HG03045 (cell line): ENCODE measurements at regions not wholly inside any gene's neighbourhood (a gene's known extent, or its start where the extent isn't known, plus 50 kb on each side); places are given as distances from the start of the nearest gene placed in this dataset.

Source experiments
- ATAC-seq: cut with Tn5 transposase; IDR thresholded peaks from one replicate; pipeline ENCODE4 v1.9.1; 2021; ENCODE audit warnings: mild to moderate bottlenecking, moderate library complexity; ENCODE audit not compliant: unreplicated experiment

DNA sequence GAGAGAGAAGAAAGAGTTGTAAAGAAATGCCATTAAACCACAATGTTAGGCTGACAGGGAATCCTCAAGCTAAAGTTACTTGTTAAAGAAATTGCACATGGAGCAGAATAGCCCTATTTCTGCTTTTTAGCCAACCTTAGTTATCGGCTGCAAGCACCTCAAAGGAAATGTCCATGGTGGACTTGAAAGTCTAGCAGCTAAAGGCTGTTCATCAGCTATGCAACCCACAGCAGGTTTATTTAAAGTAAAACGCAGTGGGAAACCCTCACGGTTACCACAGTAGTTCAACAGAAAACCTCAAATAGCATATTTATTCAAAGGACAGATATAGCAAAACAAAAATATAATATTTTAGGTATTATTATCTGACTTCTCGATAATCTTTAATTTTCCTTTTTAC lies 967.2 kb downstream of the IGSF11 start:
- no peak for ATAC-seq

DNA sequence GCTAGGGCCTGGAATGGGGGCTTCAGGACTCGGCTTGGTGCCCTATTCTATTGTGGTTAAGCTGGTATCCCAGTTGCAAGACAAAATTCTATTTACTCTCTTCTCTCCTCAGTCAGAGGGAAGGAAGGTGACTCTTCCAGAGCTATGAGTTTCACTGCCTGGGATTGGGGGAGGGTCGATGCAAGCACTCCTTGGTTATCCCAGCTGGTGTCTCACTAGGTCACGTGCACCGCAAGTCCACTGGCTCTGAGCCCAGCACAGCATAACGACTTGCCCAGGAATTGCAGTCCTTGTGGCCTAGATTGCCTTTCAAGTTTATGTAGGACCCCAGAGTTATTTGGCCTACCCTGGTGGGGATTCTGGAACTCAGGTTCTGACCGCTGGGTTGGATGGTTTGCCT lies 958.8 kb downstream of the IGSF11 start:
- ATAC-seq: no peak

DNA sequence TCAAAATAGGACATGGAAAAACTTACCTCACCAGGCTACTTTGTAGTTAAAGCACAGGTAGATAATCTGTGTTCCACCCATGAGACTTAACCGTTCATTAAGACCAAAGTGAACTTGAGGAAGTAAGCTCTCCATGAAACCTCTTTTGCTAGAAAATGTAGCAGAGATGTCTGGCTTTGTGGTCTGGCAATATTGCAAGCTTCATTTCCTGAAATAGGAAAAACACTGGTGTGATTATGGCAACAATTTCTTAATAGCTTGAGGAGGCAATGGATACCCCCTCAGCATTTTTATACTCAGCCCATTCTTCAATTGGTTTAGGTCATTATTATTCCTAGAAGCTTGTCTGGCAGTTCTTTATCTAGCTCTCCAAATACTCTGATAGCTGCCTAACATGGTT lies 957.3 kb downstream of the IGSF11 start:
- no peak for ATAC-seq

DNA sequence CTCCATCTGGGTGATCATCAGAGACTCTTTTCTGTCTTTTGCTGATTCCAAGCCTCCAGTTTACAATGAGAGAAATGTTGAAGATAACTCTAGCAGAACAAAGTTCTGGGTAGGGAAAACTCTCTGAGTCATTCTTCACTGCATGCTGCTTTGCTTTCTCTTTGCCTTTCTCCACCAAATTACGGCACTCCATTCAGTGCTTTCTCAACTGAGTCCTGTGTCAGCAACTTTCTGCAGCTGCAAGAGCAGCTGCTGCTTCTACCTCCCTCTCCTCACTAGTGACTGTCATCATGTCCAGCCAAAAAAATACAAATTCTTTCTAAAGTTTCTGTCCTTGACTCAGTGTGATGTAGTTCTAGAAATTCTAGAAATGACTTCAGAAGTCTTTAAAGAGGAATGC lies 953.8 kb downstream of the IGSF11 start:
- ATAC-seq: no peak

DNA sequence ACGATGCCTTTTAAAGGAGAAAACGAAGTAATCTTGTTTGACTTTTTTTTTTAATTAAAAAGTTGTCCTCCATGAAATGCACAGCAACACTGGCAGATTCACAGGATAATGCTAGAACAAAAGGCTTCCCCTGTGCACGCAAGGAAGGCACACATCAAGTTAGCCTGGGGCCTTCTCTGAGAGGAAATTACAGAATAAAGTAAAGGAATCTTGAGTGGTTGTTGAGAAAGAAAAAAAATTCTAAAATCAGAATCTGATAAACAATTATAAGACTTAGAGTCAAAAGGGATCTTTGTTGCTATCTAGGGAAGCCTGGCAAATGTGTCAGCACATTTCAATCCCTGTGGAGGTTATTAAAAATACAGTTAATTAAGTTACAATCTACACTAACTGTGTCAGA lies 946.0 kb downstream of the IGSF11 start:
- ATAC-seq: no peak

DNA sequence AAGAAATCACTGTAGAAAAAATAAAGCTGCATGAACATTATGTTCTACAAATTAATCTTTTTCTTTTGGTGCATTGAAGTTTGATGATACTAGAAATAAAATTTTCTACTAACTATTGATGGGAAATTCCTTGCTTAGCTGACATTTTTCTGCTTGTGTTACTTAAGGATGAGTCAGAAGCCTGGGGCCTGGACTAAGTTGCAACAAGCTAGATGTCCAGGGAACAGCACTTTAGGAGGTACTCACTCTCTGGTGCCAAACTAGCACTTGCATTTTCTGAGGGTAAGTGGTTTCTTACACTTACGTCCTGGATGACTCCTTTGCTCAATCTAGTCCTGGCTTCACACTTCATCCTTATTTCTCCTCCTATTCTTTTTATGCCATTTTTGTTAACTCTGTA lies 945.1 kb downstream of the IGSF11 start:
- no peak for ATAC-seq

DNA sequence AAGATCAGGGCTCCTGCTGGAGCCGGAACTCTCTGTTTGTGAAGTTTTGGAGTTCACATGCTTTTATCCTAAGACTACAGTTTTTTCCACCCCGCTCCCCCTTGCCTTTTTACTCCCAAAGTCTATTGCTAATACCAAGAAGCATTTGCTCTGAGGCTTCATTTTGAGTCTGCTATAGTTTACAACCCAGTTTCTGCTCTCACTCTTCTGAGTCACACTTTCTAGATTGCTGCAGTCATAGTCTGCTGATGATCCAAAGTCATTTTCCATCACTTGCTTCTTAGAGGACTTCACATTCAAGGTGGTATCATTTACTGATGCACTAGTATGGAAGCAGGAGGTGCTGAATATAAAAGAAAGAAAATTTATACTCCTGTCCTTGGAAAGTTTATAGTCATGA lies 937.4 kb downstream of the IGSF11 start:
- ATAC-seq: no peak

DNA sequence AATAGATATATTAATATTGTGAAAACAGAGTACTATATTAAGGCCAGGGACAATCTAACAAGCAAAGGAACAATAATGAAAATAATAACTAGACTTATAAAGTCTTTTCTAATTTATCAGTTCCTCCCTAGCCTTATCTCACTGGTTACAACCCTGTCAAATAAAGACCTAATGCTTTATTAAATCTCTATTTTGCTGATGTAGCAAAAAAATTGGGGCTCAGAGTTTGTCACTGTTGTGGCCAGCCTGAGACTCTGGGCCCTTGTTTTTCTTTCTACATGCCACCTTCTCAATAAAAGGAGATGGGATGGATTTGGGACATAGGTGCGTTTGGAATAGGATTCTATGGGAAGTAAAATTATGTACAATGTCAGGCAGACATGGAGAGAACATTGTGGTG lies 937.0 kb downstream of the IGSF11 start:
- no peak for ATAC-seq

DNA sequence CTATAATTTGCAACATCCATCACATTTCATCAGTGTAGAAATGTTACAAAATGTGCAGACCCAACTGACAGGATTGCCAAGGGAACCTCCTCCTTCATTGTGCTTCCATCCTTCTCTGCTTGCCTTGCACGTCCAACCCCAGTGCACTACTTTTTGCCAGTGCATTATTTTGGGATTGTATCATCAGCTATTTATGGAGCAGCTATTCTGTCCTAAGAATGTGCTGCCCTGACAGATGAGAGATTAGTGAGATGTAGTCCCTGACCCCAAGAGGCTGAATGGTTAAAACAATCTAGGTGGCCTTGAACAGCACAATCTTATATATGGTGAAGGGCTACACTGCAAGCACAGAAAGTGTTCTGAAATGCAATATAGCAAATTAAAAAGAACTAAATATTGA lies 935.8 kb downstream of the IGSF11 start:
- ATAC-seq: no peak

DNA sequence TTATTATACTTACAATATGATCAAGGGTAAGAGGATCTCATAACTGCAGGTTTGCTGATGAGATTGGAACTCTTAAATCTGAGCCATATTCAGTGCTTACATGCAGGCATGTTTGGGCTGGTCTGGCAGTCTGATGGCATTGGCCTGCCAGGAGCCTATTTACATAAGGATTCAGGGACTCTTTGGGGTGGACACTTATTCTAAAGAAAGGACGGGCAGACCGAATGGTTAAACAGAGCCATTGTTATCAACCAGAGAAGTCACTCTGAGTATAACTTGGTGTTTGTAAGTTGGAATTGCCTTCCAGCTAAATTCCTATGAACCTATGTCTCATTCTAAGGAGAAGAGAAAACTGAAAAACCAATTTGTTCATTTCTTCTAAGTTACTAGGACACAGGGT lies 932.8 kb downstream of the IGSF11 start:
- no peak for ATAC-seq

DNA sequence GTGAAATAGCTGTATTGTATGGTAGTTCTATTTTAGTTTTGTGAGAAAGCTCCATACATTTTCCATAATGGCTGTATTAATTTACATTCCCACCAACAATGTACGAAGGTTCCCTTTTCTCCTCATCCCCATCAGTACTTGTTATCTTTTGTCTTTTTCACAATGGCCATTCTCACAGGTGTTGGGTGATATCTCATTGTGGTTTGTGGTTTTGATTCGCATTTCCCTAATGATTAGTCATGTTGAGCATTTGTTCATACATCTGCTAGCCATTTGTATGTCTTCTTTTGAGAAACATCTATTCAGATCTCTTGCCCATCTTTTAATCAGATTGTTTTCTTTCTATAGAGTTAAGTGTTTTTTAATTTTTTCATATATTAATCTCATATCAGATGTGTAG lies 931.9 kb downstream of the IGSF11 start:
- no peak for ATAC-seq

DNA sequence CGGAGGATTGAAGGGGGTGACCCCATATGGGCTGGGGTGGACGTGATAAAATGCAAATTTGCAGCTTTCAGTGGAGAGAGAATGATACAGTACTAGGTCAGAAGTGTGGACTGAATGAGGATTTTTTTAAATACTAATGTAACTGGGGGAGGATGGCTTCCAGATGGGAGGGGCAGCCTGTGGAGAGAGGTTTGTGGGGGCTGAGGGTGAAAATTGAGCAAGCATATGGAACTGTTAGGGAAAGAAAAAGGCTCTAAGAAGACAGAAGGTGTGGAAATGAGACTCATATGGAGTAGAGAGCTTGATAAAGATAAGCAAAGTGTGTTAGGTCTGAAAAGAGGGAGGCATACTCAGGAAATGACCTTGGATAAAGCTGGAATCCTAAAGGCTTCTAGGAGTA lies 926.4 kb downstream of the IGSF11 start:
- ATAC-seq: no peak

DNA sequence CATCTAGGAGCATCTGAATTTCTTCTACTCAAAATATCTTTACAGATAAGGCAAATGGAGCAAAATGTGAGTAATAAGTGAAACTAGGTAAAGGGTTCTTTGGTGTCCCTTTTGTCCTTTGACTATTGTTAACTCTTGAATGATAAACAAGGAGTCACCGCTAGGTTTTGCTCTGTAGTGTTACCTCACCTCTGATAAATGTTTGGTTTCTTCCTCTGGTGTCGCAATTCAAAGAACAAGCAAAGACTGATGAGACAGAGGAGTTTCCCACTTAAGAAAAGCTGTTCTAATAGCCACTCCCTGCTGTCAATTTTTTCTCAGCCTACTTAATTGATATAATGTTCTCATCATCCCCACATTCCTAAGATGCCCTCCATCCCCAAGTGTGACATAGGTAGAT lies 925.9 kb downstream of the IGSF11 start:
- no peak for ATAC-seq

DNA sequence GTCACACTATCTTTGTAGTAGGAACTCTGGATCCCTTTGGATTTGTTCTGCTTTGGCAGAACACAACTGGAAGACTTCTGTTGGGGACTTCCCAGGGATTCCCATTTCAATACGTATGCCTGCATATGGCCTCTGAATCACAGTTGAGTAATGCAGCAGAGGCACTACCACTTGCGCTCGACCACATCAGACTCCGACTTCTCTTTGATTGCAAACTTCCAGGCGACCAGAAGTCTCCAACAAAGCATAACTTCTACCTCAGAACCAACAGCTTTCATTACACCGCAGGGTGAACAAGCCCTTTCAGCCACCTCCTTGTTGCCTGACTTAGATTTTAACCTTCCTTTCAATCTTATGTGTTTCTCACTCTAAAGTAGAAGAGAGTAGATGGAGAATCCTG lies 924.4 kb downstream of the IGSF11 start:
- no peak for ATAC-seq

DNA sequence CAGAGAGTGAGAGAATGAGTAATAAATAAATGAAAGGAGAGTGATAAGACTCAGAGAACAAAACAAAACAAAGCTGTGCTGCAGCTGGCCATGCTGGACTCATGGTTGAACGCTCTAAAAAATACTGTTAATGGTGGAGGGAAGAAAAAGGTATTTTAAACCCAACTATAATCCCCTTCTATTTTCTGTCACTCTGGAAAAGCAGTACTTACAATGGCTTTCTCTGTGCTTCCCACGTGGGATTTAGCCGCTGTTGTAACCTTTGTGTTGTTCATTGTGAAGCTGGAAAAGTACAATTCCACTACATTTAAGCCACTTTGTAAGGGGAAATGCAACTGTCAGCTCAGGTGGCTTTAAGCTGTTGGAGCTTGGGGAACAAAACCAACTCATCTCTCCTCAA lies 917.7 kb downstream of the IGSF11 start:
- ATAC-seq: no peak

DNA sequence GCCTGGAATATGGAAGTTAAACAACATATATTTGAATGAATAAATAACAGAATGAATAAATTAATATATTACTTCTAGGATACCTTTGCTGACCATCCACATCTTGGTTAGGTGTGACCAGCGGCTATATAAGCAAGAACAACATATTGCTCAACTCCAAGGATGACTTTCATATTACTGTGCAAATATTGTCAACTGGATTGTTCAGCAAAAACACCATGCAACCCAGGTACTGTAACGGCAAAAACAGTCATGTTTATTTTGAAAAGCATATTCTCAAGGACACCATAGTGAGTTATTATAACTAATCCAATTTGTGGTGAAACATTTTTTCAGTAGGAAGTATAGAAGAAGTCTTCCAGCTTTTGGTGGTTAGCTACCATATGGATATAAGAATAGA lies 907.9 kb downstream of the IGSF11 start:
- no peak for ATAC-seq

DNA sequence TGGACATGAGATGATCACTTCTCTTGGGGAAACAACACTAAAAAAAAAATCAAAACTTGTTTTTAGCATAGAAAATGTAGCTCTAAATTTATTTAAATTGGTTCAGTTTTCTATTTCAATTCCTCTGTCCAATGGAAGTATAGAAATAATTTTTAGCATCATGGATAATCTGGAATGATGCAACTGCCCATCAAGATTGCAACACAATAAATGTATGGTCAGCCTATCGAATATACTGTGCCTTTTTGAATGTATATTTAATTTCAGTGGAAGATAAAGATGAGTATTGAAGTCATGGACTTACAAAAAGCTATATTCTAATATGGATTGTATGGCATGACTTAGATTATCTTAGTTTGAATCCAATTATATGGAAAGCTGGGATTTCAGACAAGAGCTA lies 906.7 kb downstream of the IGSF11 start:
- ATAC-seq: no peak

DNA sequence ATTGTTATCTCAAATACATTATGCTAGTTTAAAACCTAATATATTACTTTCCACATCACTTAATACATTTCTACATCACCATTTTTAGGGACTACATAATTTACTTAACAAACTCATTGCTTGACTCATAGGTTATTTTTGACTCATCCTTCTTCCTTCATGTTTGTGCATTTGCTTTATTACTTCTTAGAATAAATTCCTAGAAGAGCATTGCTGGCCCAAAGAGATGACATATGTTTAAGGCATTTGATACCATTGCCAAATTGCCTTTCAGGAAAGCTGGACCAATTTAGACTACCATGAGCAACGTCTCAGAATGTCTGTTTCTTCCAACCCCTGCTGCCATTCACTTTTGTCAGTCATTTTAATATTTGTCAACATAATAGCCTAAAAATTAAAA lies 905.8 kb downstream of the IGSF11 start:
- ATAC-seq: no peak

DNA sequence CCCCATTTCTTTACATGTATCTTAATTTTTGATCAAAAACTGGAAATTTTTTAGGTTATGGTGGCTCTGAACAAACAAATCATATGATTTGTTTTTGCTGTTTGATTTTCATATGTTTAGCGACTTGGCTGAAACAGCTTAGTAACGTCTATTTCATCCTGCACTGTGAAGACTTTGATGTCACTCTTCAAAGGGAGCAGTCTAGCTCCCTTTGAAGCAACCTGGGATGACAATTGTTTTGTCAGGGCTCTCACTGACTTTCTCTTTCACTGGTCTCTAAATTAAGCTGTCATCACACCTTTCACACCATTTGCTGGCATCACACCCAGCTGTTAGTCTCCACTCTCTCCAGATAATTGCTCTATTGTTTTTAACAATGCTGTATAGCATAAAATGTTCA lies 896.9 kb downstream of the IGSF11 start:
- ATAC-seq: no peak

DNA sequence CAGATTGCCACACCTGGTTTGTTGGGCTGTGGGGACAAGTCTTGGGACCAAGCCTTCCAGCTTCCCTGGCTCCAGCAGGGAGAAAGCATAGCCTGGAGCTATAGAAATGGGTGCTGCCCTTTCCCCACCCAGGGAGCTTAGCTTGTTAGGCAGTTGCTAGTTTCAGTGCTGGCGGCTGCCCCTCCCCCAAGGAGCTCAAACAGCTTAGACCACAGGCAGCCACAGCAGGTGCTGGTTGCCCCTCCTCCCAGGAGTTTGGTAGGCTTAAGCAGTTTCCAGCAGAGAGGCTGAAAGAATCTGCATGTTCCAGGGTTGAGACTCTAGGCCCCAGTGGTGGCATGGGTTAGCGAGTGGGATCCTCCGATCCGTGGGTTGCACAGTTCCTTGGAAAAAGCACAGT lies 889.7 kb downstream of the IGSF11 start:
- ATAC-seq: no peak

DNA sequence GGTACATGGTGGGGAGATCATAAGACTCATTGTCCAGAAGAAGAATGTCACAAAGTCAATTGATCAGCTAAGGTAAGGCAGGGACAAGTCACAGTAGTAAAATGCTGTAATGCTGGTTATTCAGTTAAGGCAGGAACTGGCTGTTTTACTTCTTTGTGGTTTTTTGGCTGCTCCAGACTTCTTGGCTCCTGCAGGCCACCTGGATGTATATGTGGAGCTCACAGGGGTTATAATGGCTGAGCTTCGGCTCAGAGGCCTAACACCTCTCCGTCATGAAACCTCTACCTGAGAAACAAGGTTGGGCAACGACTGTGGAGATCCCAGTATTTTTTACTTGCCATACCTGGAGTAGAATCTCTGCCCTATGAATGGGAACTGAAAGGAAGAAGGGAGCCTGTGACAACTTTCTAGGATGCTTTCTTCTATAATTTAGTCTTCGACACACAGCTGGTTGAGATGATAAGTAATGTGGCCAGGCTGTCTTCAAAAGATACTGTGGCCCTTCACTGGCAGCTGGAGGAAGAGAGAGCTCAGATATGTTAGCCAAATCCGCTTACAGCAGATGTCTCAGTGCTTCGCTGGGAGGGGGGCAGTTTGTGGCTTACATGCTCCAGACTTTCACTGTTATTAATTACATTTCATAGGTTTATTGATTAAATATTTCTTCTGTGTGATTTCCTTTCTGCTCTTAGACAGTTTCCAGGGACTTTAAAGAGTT lies 887.8 kb downstream of the IGSF11 start:
- no peak for ATAC-seq

DNA sequence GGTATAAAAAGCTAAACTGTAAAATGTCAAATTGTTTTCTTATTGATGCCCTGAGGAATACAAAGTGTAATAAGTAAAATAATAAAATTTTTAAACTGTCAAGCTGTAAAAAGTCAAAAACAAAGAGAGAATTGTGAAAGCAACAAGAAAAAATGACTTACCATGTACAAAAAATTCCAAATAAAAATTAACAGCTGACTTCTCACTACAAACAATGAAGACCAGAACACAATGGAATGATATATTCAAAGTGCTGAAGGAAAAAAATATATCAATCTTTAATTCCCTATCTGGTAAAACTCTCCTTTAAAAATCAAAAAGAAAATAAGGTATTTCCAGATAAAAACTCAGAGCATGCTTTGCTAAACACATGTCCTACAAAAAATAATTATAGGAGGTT lies 883.5 kb downstream of the IGSF11 start:
- no peak for ATAC-seq
